ENCODE measurements at regions not wholly inside any gene's neighbourhood (a gene's known extent, or its start where the extent isn't known, plus 50 kb on each side); places are given as distances from the start of the nearest gene placed in this dataset.

- H4K20me1 ChIP-seq (ENCODE audit: insufficient read depth, low read length), result no peaks in the 10 kb centered on the region
- H3K27ac ChIP-seq (ENCODE audit: low read depth in 1 of 2, low read length in 2 of 2), result no peak overlapping the region
- no peaks in the 10 kb centered on the region for H3K9me3 ChIP-seq (replicated peaks in 1 of 2; ENCODE audit: control insufficient read depth in 1 of 2, insufficient read depth in 1 of 2, low read length in 2 of 2)
- H3K4me2 ChIP-seq (replicated peaks; ENCODE audit: extremely low read depth, low read length, poor library complexity, severe bottlenecking), result no peak overlapping the region
- Mint-ChIP-seq H3K4me1 (no peaks in the 10 kb centered on the region), H3K27ac (no peak overlapping the region), H3K4me3 (no peak overlapping the region), H3K27me3 (ENCODE audit: low read depth in 3 of 3) (no peaks in the 10 kb centered on the region), H3K9me3 (no peaks in the 10 kb centered on the region), H3K36me3 (no peaks in the 10 kb centered on the region)
- DNase-seq, result no peak
- no peak overlapping the region for H3K4me3 ChIP-seq (replicated peaks in 1 of 3; ENCODE audit: low read depth in 2 of 3, low read length in 3 of 3)
- TF ChIP-seq CTCF (IDR thresholded peaks at IDR 0.05), result no peak
- H3K4me1 ChIP-seq (ENCODE audit: control insufficient read depth in 1 of 2, insufficient read depth in 2 of 2, low read length in 2 of 2), result no peaks in the 10 kb centered on the region
- H3K79me2 ChIP-seq (ENCODE audit: insufficient read depth, low read length), result no peaks in the 10 kb centered on the region
- WGBS (ENCODE audit: insufficient coverage), result 100% methylated on average over 1 of the region's 2 CpGs
- intact Hi-C loops (cut with micrococcal nuclease), result no loop called here
- no peaks in the 10 kb centered on the region for H3K36me3 ChIP-seq (replicated peaks in 1 of 2; ENCODE audit: control insufficient read depth in 1 of 2, insufficient read depth in 2 of 2, low read length in 2 of 2)
- no peaks in the 10 kb centered on the region for H3K27me3 ChIP-seq (ENCODE audit: control insufficient read depth in 2 of 2, insufficient read depth in 2 of 2, low read length in 2 of 2)
- no peak overlapping the region for H3K9ac ChIP-seq (ENCODE audit: insufficient read depth, low read length, poor library complexity, severe bottlenecking)
- H2AFZ ChIP-seq (ENCODE audit: insufficient read depth, low read depth, low read length, poor library complexity, severe bottlenecking), result no peak overlapping the region
Measured at GRCh38 chr14:54105406-54105805, 148.8 kb upstream of the BMP4 start.

DNA sequence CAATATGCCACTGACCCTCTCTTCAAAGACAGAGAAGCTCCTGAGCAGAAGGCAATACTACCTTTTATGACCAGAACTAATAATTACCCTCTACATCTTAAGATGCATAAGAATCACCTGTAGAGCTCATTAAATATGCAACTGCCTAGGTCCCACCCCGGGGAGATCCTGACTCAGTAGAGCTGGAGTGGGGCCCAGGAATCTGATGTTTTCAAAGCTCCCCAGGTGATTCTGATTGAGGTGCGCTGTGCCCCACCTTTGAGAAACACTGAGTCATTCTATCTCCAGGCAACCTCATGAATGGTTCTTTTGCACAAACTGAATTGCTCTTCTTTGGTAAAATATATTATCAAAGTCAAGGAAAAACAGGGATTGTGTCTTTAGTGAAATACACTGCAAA lies 149.3 kb upstream of the BMP4 start:
- no peaks in the 10 kb centered on the region for H3K27me3 ChIP-seq (ENCODE audit: control insufficient read depth in 2 of 2, insufficient read depth in 2 of 2, low read length in 2 of 2)
- H3K36me3 Mint-ChIP-seq, result no peaks in the 10 kb centered on the region
- H3K4me2 ChIP-seq (replicated peaks; ENCODE audit: extremely low read depth, low read length, poor library complexity, severe bottlenecking), result no peak overlapping the region
- no peaks in the 10 kb centered on the region for H3K27me3 Mint-ChIP-seq (ENCODE audit: low read depth in 3 of 3)
- H3K36me3 ChIP-seq (replicated peaks in 1 of 2; ENCODE audit: control insufficient read depth in 1 of 2, insufficient read depth in 2 of 2, low read length in 2 of 2), result no peaks in the 10 kb centered on the region
- TF ChIP-seq CTCF (IDR thresholded peaks at IDR 0.05), result no peak
- H3K9me3 Mint-ChIP-seq, result no peaks in the 10 kb centered on the region
- no CpG with 5 or more reads among the region's 2 CpGs for WGBS (ENCODE audit: insufficient coverage)
- no peak overlapping the region for H2AFZ ChIP-seq (ENCODE audit: insufficient read depth, low read depth, low read length, poor library complexity, severe bottlenecking)
- no peak overlapping the region for H3K4me3 Mint-ChIP-seq
- no peaks in the 10 kb centered on the region for H3K79me2 ChIP-seq (ENCODE audit: insufficient read depth, low read length)
- no peak overlapping the region for H3K27ac Mint-ChIP-seq
- no peaks in the 10 kb centered on the region for H3K4me1 ChIP-seq (ENCODE audit: control insufficient read depth in 1 of 2, insufficient read depth in 2 of 2, low read length in 2 of 2)
- no peaks in the 10 kb centered on the region for H4K20me1 ChIP-seq (ENCODE audit: insufficient read depth, low read length)
- no peak for DNase-seq
- H3K4me3 ChIP-seq (replicated peaks in 1 of 3; ENCODE audit: low read depth in 2 of 3, low read length in 3 of 3), result no peak overlapping the region
- H3K27ac ChIP-seq (ENCODE audit: low read depth in 1 of 2, low read length in 2 of 2), result no peak overlapping the region
- H3K4me1 Mint-ChIP-seq, result no peaks in the 10 kb centered on the region
- H3K9ac ChIP-seq (ENCODE audit: insufficient read depth, low read length, poor library complexity, severe bottlenecking), result no peak overlapping the region
- no peaks in the 10 kb centered on the region for H3K9me3 ChIP-seq (replicated peaks in 1 of 2; ENCODE audit: control insufficient read depth in 1 of 2, insufficient read depth in 1 of 2, low read length in 2 of 2)
- intact Hi-C loops (cut with micrococcal nuclease), result no loop called here

All from CD14-positive monocyte (primary cell).